Neuron (in vitro differentiated cells): ENCODE measurements at regions not wholly inside any gene's neighbourhood (a gene's known extent, or its start where the extent isn't known, plus 50 kb on each side); places are given as distances from the start of the nearest gene placed in this dataset.

Source experiments
- H2AFZ ChIP-seq: one replicate; pipeline ENCODE4 v1.6.1; 2013; ENCODE audit warnings: low read depth, mild to moderate bottlenecking, inconsistent platforms, low read length, moderate library complexity
- H3K27me3 ChIP-seq: one replicate; pipeline ENCODE4 v1.6.1; 2013; ENCODE audit warnings: low read length; ENCODE audit not compliant: insufficient read depth
- H3K36me3 ChIP-seq: one replicate; pipeline ENCODE4 v1.6.1; 2013; ENCODE audit warnings: low read length; ENCODE audit not compliant: insufficient read depth
- H3K4me1 ChIP-seq: one replicate; pipeline ENCODE4 v1.6.1; 2013; ENCODE audit warnings: low read length; ENCODE audit not compliant: insufficient read depth
- H3K4me3 ChIP-seq: 2 replicates; pipeline ENCODE4 v1.5.1; 2013; ENCODE audit warnings: mild to moderate bottlenecking, low read length, moderate library complexity
- H3K9me3 ChIP-seq: one replicate; pipeline ENCODE4 v1.6.1; 2013; ENCODE audit warnings: low read length

- H3K4me3 ChIP-seq: no peak overlapping the region
- H2AFZ ChIP-seq: no peak overlapping the region
- no peaks in the 10 kb centered on the region for H3K27me3 ChIP-seq
- no peaks in the 10 kb centered on the region for H3K36me3 ChIP-seq
- H3K9me3 ChIP-seq: no peaks in the 10 kb centered on the region
- H3K4me1 ChIP-seq: peaks cover 5% of the 10 kb centered on the region
Observed at GRCh38 chr12:92357584-92358261, 212.1 kb upstream of the BTG1 start.

- Histone ChIP-seq H3K9me3 (no peaks in the 10 kb centered on the region), H3K4me3 (no peak overlapping the region), H2AFZ (no peak overlapping the region), H3K36me3 (no peaks in the 10 kb centered on the region), H3K27me3 (no peaks in the 10 kb centered on the region), H3K4me1 (no peaks in the 10 kb centered on the region)
Observed at GRCh38 chr12:92356425-92356824, 210.8 kb upstream of the BTG1 start.

GRCh38 chr12:92349635-92350034 lies 204.0 kb upstream of the BTG1 start:
- Histone ChIP-seq H3K27me3 (no peaks in the 10 kb centered on the region), H3K36me3 (no peaks in the 10 kb centered on the region), H3K9me3 (no peaks in the 10 kb centered on the region), H2AFZ (no peak overlapping the region), H3K4me1 (no peaks in the 10 kb centered on the region), H3K4me3 (no peak overlapping the region)

GRCh38 chr12:92342574-92342973 lies 196.9 kb upstream of the BTG1 start:
- Histone ChIP-seq H2AFZ (no peak overlapping the region), H3K36me3 (no peaks in the 10 kb centered on the region), H3K9me3 (no peaks in the 10 kb centered on the region), H3K27me3 (no peaks in the 10 kb centered on the region), H3K4me1 (no peaks in the 10 kb centered on the region), H3K4me3 (no peak overlapping the region)

GRCh38 chr12:92341065-92341668 lies 195.5 kb upstream of the BTG1 start:
- H3K27me3 ChIP-seq: no peaks in the 10 kb centered on the region
- H3K36me3 ChIP-seq: no peaks in the 10 kb centered on the region
- no peaks in the 10 kb centered on the region for H3K4me1 ChIP-seq

GRCh38 chr12:92340441-92341064 lies 194.9 kb upstream of the BTG1 start:
- H3K4me1 ChIP-seq: no peaks in the 10 kb centered on the region
- H3K36me3 ChIP-seq: no peaks in the 10 kb centered on the region
- H3K27me3 ChIP-seq: no peaks in the 10 kb centered on the region
- no peaks in the 10 kb centered on the region for H3K9me3 ChIP-seq
- no peak overlapping the region for H3K4me3 ChIP-seq
- no peak overlapping the region for H2AFZ ChIP-seq

More at GRCh38 chr12:92341065-92341668, 195.5 kb upstream of the BTG1 start:
- Histone ChIP-seq H2AFZ (no peak overlapping the region), H3K4me3 (no peak overlapping the region), H3K9me3 (no peaks in the 10 kb centered on the region)

GRCh38 chr12:92340003-92340402 lies 194.4 kb upstream of the BTG1 start:
- H3K9me3 ChIP-seq: no peaks in the 10 kb centered on the region
- no peak overlapping the region for H2AFZ ChIP-seq
- H3K27me3 ChIP-seq: no peaks in the 10 kb centered on the region
- no peak overlapping the region for H3K4me3 ChIP-seq
- H3K36me3 ChIP-seq: no peaks in the 10 kb centered on the region
- H3K4me1 ChIP-seq: no peaks in the 10 kb centered on the region

- H3K9me3 ChIP-seq: no peaks in the 10 kb centered on the region
- no peaks in the 10 kb centered on the region for H3K36me3 ChIP-seq
- H3K4me3 ChIP-seq: no peak overlapping the region
- H3K4me1 ChIP-seq: no peaks in the 10 kb centered on the region
- H3K27me3 ChIP-seq: no peaks in the 10 kb centered on the region
- H2AFZ ChIP-seq: no peak overlapping the region
Observed at GRCh38 chr12:92339198-92339821, 193.7 kb upstream of the BTG1 start.

- Histone ChIP-seq H3K4me3 (no peak overlapping the region), H3K4me1 (peaks cover under 1% of the 10 kb centered on the region), H3K36me3 (no peaks in the 10 kb centered on the region), H2AFZ (no peak overlapping the region), H3K27me3 (no peaks in the 10 kb centered on the region), H3K9me3 (no peaks in the 10 kb centered on the region)
Observed at GRCh38 chr12:92338671-92339070, 193.0 kb upstream of the BTG1 start.

- Histone ChIP-seq H2AFZ (no peak overlapping the region), H3K27me3 (no peaks in the 10 kb centered on the region), H3K4me1 (peaks cover 6% of the 10 kb centered on the region), H3K4me3 (no peak overlapping the region), H3K9me3 (no peaks in the 10 kb centered on the region), H3K36me3 (no peaks in the 10 kb centered on the region)
Observed at GRCh38 chr12:92338102-92338501, 192.5 kb upstream of the BTG1 start.

- Histone ChIP-seq H3K4me1 (peaks cover 9% of the 10 kb centered on the region), H2AFZ (no peak overlapping the region), H3K27me3 (no peaks in the 10 kb centered on the region), H3K9me3 (no peaks in the 10 kb centered on the region), H3K36me3 (no peaks in the 10 kb centered on the region), H3K4me3 (no peak overlapping the region)
Observed at GRCh38 chr12:92337128-92337527, 191.5 kb upstream of the BTG1 start.

- Histone ChIP-seq H2AFZ (no peak overlapping the region), H3K4me1 (peaks cover 9% of the 10 kb centered on the region), H3K9me3 (no peaks in the 10 kb centered on the region), H3K4me3 (no peak overlapping the region), H3K36me3 (no peaks in the 10 kb centered on the region), H3K27me3 (no peaks in the 10 kb centered on the region)
Observed at GRCh38 chr12:92336641-92337040, 191.0 kb upstream of the BTG1 start.

GRCh38 chr12:92335831-92336230 lies 190.2 kb upstream of the BTG1 start:
- no peaks in the 10 kb centered on the region for H3K9me3 ChIP-seq
- peaks cover 9% of the 10 kb centered on the region for H3K4me1 ChIP-seq
- H2AFZ ChIP-seq: no peak overlapping the region
- no peaks in the 10 kb centered on the region for H3K36me3 ChIP-seq
- H3K4me3 ChIP-seq: no peak overlapping the region
- H3K27me3 ChIP-seq: no peaks in the 10 kb centered on the region
